ENCODE measurements at regions not wholly inside any gene's neighbourhood (a gene's known extent, or its start where the extent isn't known, plus 50 kb on each side); places are given as distances from the start of the nearest gene placed in this dataset.
"Not testable (repeated sequence)": the region's sequence is repeated elsewhere in the genome, so short reads cannot be mapped to it uniquely, and the experiment has no call there.

GRCh38 chr1:182261655-182262054 lies 129.9 kb downstream of the GLUL start:
- DNase-seq (ENCODE audit: low read depth, low spot score): no peak

GRCh38 chr1:182260516-182260915 lies 131.1 kb downstream of the GLUL start:
- no peak for DNase-seq (ENCODE audit: low read depth, low spot score)

- no peak for DNase-seq (ENCODE audit: low read depth, low spot score)
Observed at GRCh38 chr1:182259968-182260367, 131.6 kb downstream of the GLUL start.

GRCh38 chr1:182259229-182259872 lies 132.2 kb downstream of the GLUL start:
- DNase-seq (ENCODE audit: low read depth, low spot score): peak; percentile 2

GRCh38 chr1:182257369-182258063 lies 134.1 kb downstream of the GLUL start:
- DNase-seq (ENCODE audit: low read depth, low spot score): no peak

- no peak for DNase-seq (ENCODE audit: low read depth, low spot score)
Observed at GRCh38 chr1:182256931-182257330, 134.7 kb downstream of the GLUL start.

- DNase-seq (ENCODE audit: low read depth, low spot score): no peak
Observed at GRCh38 chr1:182255494-182255893, 136.1 kb downstream of the GLUL start.

- no peak for DNase-seq (ENCODE audit: low read depth, low spot score)
Observed at GRCh38 chr1:182253319-182253860, 138.2 kb downstream of the GLUL start.

GRCh38 chr1:182251561-182251960 lies 140.0 kb downstream of the GLUL start:
- DNase-seq (ENCODE audit: low read depth, low spot score): no peak

GRCh38 chr1:182249201-182249676 lies 142.4 kb downstream of the GLUL start:
- no peak for DNase-seq (ENCODE audit: low read depth, low spot score)

GRCh38 chr1:182248721-182249120 lies 142.9 kb downstream of the GLUL start:
- DNase-seq (ENCODE audit: low read depth, low spot score): no peak

- DNase-seq (ENCODE audit: low read depth, low spot score): not testable (repeated sequence)
Observed at GRCh38 chr1:182247813-182248212, 143.8 kb downstream of the GLUL start.

GRCh38 chr1:182246783-182247182 lies 144.8 kb downstream of the GLUL start:
- no peak for DNase-seq (ENCODE audit: low read depth, low spot score)

GRCh38 chr1:182245040-182245439 lies 146.6 kb downstream of the GLUL start:
- DNase-seq (ENCODE audit: low read depth, low spot score): no peak

- DNase-seq (ENCODE audit: low read depth, low spot score): no peak
Observed at GRCh38 chr1:182244451-182244850, 147.1 kb downstream of the GLUL start.

- no peak for DNase-seq (ENCODE audit: low read depth, low spot score)
Observed at GRCh38 chr1:182242641-182243040, 148.9 kb downstream of the GLUL start.

GRCh38 chr1:182240085-182240484 lies 151.5 kb downstream of the GLUL start:
- no peak for DNase-seq (ENCODE audit: low read depth, low spot score)

- no peak for DNase-seq (ENCODE audit: low read depth, low spot score)
Observed at GRCh38 chr1:182238421-182238820, 153.2 kb downstream of the GLUL start.

- DNase-seq (ENCODE audit: low read depth, low spot score): no peak
Observed at GRCh38 chr1:182237329-182237728, 154.3 kb downstream of the GLUL start.

GRCh38 chr1:182236651-182237077 lies 154.9 kb downstream of the GLUL start:
- DNase-seq (ENCODE audit: low read depth, low spot score): no peak

GRCh38 chr1:182235952-182236650 lies 155.5 kb downstream of the GLUL start:
- DNase-seq (ENCODE audit: low read depth, low spot score): no peak

GRCh38 chr1:182235604-182235951 lies 156.0 kb downstream of the GLUL start:
- DNase-seq (ENCODE audit: low read depth, low spot score): no peak

All from activated CD4-positive, CD25-positive, alpha-beta regulatory T cell treated with anti-CD3 and anti-CD28 coated beads, Interleukin-2, amount 50 U/mL, for 16 hours (primary cell).